Thyroid gland (tissue), 4 donors: ENCODE measurements at regions not wholly inside any gene's neighbourhood (a gene's known extent, or its start where the extent isn't known, plus 50 kb on each side); places are given as distances from the start of the nearest gene placed in this dataset.

Experiments
- POLR2A ChIP-seq, 2 donors: fragments of 450-650 bp; IDR thresholded peaks; one replicate each; pipeline ENCODE4 v1.6.1; 2017; ENCODE audit warnings: antibody characterized with exemption in 2 of 2, mild to moderate bottlenecking in 2 of 2, moderate library complexity in 1 of 2
- TF ChIP-seq, protein P1 (sequence below), 6 experiments: fragments of 200-600 bp in 3 of 6; fragments of 450-650 bp in 3 of 6; sonication (generic) in 3 of 6; IDR thresholded peaks; one replicate each; pipeline ENCODE4 v1.5.1; 2016 to 2019; ENCODE audit warnings: antibody characterized with exemption in 6 of 6, mild to moderate bottlenecking in 2 of 6, inconsistent platforms in 1 of 6, moderate library complexity in 1 of 6

DNA sequence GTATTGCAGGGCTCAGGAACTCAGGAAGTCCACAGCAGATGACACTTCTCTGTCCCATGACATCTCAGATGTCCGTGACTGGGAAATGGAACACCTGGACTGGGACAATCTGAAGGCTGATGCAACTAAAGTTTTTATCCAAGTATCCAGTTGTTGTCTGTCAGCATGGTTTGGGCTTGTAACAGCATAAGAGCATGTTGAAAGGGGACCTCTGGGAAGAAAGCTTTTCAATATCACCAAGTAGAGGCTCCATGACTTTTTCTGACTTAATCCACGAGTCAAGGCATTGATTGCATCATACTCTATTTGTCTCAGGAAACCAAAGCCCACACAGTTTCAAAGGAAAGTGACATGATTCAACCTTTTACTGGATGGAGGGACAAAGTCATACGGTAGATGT, 807.7 kb downstream of the MTRR start:
- no peak for TF ChIP-seq POLR2A (IDR thresholded peaks at IDR 0.05)
- TF ChIP-seq, protein P1, sequence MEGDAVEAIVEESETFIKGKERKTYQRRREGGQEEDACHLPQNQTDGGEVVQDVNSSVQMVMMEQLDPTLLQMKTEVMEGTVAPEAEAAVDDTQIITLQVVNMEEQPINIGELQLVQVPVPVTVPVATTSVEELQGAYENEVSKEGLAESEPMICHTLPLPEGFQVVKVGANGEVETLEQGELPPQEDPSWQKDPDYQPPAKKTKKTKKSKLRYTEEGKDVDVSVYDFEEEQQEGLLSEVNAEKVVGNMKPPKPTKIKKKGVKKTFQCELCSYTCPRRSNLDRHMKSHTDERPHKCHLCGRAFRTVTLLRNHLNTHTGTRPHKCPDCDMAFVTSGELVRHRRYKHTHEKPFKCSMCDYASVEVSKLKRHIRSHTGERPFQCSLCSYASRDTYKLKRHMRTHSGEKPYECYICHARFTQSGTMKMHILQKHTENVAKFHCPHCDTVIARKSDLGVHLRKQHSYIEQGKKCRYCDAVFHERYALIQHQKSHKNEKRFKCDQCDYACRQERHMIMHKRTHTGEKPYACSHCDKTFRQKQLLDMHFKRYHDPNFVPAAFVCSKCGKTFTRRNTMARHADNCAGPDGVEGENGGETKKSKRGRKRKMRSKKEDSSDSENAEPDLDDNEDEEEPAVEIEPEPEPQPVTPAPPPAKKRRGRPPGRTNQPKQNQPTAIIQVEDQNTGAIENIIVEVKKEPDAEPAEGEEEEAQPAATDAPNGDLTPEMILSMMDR (IDR thresholded peaks at IDR 0.05), result no peak
